Aorta (tissue), 5 donors: ENCODE measurements at regions not wholly inside any gene's neighbourhood (a gene's known extent, or its start where the extent isn't known, plus 50 kb on each side); places are given as distances from the start of the nearest gene placed in this dataset.

Source experiments
- ATAC-seq: fragments of 200-7000 bp; cut with Tn5 transposase; one replicate; pipeline ENCODE4 v1.9.1; 2022; ENCODE audit warnings: moderate library complexity; ENCODE audit not compliant: low FRiP score
- DNase-seq, 2 donors: peaks; one replicate each; pipeline ENCODE4 v3.0.0-alpha.2; 2020
- H3K27ac ChIP-seq, 2 donors: one replicate each; pipeline ENCODE4 v1.5.1; 2013; ENCODE audit warnings: low read length in 2 of 2, mild to moderate bottlenecking in 2 of 2, moderate library complexity in 2 of 2, control low read depth in 1 of 2, inconsistent platforms in 1 of 2, low read depth in 1 of 2
- H3K27me3 ChIP-seq, 2 donors: one replicate each; pipeline ENCODE4 v1.6.1; 2013; ENCODE audit warnings: control low read depth in 1 of 2, low read length in 1 of 2, mild to moderate bottlenecking in 1 of 2, moderate library complexity in 1 of 2; ENCODE audit not compliant: insufficient read depth in 2 of 2, control insufficient read depth in 1 of 2
- H3K36me3 ChIP-seq, 2 donors: one replicate each; pipeline ENCODE4 v1.6.1; 2013; ENCODE audit warnings: control low read depth in 1 of 2, low read length in 1 of 2, mild to moderate bottlenecking in 1 of 2; ENCODE audit not compliant: insufficient read depth in 2 of 2, control insufficient read depth in 1 of 2
- H3K4me1 ChIP-seq, 2 donors: one replicate each; pipeline ENCODE4 v1.6.1; 2013; ENCODE audit warnings: low read length in 2 of 2, control low read depth in 1 of 2, mild to moderate bottlenecking in 1 of 2, moderate library complexity in 1 of 2; ENCODE audit not compliant: insufficient read depth in 2 of 2, control insufficient read depth in 1 of 2
- H3K4me3 ChIP-seq, 2 donors: one replicate each; pipeline ENCODE4 v1.5.1; 2013; ENCODE audit warnings: low read length in 2 of 2, control low read depth in 1 of 2, mild to moderate bottlenecking in 1 of 2
- H3K9me3 ChIP-seq: one replicate; pipeline ENCODE4 v1.6.1; 2013; ENCODE audit warnings: mild to moderate bottlenecking, low read length; ENCODE audit not compliant: control insufficient read depth
- WGBS, 2 donors: extraction: QIAGEN DNeasy Blood & Tissue Kit; methylation state at CpG; one replicate each; pipeline ENCODE4 v1.1.7; 2013; 5-methylcytosine and 5-hydroxymethylcytosine counted together
- intact Hi-C, 2 donors: fragments of 100-400 bp; cut with DNase I; formaldehyde crosslinking; loops; one replicate each; pipeline versions ENCODE4 v1.14.2 to v1.15.0; 2022
- donor health status: healthy with polysubstance abuse.
- donor health status: Bipolar disorder and iron deficiency.
- donor health status: DM: no; HTN: no; CAD: no.
- donor health status: DM: no; HTN: no; CAD: no.
- donor health status: DM: yes; HTN: yes; CAD: no.

DNA sequence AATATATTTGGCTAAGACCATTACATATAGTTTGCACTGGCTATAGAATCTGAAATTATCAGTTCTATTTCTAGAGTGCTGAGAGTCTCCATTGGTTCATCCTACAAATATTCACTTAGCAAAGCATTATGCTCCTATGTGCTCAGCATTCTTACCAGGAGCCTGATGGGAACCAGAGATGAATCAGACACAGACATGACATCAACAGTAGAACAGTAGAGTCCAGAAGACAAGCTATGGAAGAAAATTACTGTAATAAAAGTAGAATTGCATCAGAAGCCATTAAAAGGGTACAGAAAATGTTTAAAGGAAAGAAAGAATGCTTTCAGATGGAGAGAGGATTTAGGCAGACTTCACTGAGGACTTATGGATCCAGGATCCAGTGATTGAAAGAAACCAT, 271.7 kb upstream of the SNX7 start:
- intact Hi-C loops = no loop called here
- no peaks in the 10 kb centered on the region for H3K4me1 ChIP-seq
- no peak for DNase-seq

DNA sequence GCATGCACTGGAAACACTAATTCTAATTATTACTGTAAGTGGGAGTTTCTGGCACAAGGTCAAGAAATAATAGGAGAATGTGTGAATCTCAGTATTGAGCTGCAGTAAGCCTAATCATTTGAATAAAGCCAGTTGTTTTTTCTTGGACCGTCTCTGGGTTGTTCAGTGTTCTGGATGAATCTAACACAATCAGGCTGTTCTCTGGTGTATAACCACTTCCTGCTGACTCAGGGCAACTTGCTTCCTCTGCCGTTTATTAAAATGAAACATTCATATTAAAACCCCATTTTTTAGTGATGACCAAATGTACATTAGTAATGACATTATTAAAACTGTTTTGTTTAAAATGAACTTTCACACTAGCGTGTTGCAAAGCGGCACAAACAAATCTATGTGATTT, 273.1 kb upstream of the SNX7 start:
- no peak overlapping the region for H3K4me3 ChIP-seq
- DNase-seq = no peak

More for the DNA sequence above, 271.7 kb upstream of the SNX7 start:
- Histone ChIP-seq H3K4me3 (no peak overlapping the region), H3K27ac (no peak overlapping the region), H3K9me3 (no peaks in the 10 kb centered on the region), H3K27me3 (no peaks in the 10 kb centered on the region), H3K36me3 (no peaks in the 10 kb centered on the region)
- ATAC-seq = no peak

DNA sequence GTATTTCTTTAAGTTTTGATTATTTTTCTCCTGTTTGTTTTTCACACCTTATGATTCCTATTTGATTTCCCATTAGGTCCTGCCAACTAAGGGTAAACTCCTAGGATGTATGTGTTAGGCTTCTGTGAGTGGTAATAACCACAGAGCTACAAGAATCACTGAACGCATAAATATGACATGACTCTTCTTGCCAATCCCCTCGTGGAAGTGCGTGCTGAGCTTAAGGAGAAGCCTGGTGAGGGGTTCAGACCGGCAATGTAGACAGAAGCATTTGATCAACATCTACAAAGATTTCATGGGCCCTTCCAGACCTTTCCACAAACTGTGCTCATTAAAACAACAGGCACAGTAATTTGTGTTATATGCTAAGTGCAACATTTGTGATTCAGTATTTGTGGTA, 273.8 kb upstream of the SNX7 start:
- ATAC-seq (no peak), DNase-seq (no peak)
- Histone ChIP-seq H3K27ac (no peak overlapping the region), H3K36me3 (no peaks in the 10 kb centered on the region), H3K9me3 (no peaks in the 10 kb centered on the region), H3K27me3 (no peaks in the 10 kb centered on the region), H3K4me1 (no peaks in the 10 kb centered on the region), H3K4me3 (no peak overlapping the region)
- intact Hi-C loops = no loop called here
- 86 to 90% methylated on average over 4 of the region's 4 CpGs for WGBS, 2 donors

More for the DNA sequence above, 273.1 kb upstream of the SNX7 start:
- Histone ChIP-seq H3K9me3 (no peaks in the 10 kb centered on the region), H3K27ac (no peak overlapping the region), H3K4me1 (no peaks in the 10 kb centered on the region), H3K27me3 (no peaks in the 10 kb centered on the region), H3K36me3 (no peaks in the 10 kb centered on the region)
- 40 to 46% methylated on average over 4 of the region's 4 CpGs for WGBS, 2 donors
- intact Hi-C loops = no loop called here
- ATAC-seq = no peak

DNA sequence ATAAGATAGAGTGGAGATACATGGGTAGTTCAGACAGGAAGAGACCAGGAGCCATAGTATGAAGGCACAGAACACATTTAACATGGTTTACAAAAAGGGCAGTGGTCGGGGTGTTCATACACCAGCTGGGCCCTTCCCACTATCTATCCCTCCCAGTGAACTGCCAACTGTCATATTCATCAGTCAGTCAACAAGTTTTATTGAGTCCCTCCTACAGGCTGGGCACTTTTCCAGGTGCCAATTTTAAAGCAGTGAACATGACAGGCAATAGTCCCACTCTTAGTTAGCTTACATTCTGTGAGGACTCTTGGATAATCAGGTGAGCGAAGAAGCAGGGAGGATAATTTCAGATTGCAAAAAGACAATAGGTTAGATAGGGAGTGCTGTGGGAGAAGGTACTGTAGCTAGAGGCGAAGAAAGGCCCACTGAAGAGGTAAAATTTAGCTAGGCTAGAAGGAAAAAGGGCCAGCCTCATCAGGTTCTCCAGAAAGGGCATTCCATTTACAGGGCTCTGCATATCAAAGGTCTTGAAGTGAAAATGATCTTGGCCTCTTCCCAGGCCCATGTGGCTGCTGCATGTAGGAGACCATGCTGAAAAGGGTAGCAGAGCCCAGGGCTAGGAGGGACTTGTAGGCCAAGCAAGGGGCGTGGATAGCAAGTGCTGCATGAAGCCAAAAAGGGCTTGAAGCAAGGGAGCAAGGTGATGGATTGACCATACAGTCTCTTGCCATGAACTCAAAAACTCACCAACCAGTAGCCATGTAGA, 274.7 kb upstream of the SNX7 start:
- Histone ChIP-seq H3K4me3 (no peak overlapping the region), H3K27ac (no peak overlapping the region), H3K4me1 (no peaks in the 10 kb centered on the region), H3K36me3 (no peaks in the 10 kb centered on the region), H3K27me3 (no peaks in the 10 kb centered on the region), H3K9me3 (no peaks in the 10 kb centered on the region)
- no peak for DNase-seq
- WGBS, 2 donors = 84 to 92% methylated on average over 4 of the region's 4 CpGs
- intact Hi-C loops = no loop called here
- no peak for ATAC-seq

DNA sequence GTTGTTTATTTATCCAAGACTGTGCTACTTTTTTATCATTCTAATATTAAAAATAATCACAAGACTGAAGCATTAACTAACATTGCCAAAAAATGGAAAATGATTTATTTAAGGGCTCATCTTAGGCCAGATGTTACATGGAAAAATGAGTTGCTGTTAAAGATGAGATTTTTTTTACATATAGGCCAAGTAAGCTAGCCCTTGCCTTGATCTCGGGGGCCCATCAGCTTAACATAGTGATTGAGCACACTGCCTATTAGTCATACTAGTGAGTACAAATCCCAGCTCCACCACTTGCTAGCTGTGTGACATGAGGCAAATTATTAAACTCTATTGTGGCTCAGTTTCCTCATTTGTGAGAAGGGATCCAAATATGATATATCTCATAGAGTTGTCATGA, 275.9 kb upstream of the SNX7 start:
- Histone ChIP-seq H3K4me1 (no peaks in the 10 kb centered on the region), H3K27ac (no peak overlapping the region), H3K27me3 (no peaks in the 10 kb centered on the region), H3K4me3 (no peak overlapping the region), H3K36me3 (no peaks in the 10 kb centered on the region), H3K9me3 (no peaks in the 10 kb centered on the region)
- intact Hi-C loops = no loop called here
- DNase-seq = no peak
- ATAC-seq = no peak
- WGBS, 2 donors = 50 to 69% methylated on average over 1 of the region's 1 CpG

DNA sequence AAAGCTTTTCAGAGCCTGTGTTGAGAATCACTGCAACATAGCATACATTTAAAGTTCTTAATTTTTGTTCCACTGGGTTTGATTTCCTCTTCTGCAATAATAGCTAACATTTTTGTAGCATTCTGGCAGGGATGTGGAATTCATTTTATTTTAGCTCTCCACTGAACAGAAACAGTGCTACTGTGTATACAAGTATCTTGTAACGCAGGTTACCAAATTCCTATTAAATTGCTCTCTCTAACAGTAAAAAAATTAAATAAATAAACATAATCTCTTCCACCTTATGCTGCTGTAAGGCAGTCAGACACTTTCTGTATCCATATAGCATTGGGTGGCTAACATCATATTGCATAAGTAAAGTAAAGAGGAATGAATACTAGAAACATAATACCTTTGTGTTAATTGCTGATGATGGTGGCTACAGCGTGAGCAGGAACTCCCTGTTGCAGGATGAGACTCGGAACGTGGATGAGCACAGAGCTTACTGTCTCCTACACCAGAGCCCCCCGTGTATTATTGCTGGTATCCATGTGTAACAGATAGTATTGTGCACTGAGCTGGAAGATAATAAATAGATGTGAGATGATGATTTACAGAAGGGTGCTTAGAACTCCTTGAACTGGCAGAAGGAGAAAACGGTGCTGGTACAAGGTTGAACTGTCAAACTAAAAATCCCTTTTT, 276.9 kb upstream of the SNX7 start:
- H3K4me3 ChIP-seq = no peak overlapping the region
- H3K9me3 ChIP-seq = no peaks in the 10 kb centered on the region
- H3K27me3 ChIP-seq = no peaks in the 10 kb centered on the region
- WGBS, 2 donors = 56 to 67% methylated on average over 6 of the region's 6 CpGs
- intact Hi-C loops = no loop called here
- no peak for DNase-seq
- H3K36me3 ChIP-seq = no peaks in the 10 kb centered on the region
- no peaks in the 10 kb centered on the region for H3K4me1 ChIP-seq
- no peak for ATAC-seq
- no peak overlapping the region for H3K27ac ChIP-seq

DNA sequence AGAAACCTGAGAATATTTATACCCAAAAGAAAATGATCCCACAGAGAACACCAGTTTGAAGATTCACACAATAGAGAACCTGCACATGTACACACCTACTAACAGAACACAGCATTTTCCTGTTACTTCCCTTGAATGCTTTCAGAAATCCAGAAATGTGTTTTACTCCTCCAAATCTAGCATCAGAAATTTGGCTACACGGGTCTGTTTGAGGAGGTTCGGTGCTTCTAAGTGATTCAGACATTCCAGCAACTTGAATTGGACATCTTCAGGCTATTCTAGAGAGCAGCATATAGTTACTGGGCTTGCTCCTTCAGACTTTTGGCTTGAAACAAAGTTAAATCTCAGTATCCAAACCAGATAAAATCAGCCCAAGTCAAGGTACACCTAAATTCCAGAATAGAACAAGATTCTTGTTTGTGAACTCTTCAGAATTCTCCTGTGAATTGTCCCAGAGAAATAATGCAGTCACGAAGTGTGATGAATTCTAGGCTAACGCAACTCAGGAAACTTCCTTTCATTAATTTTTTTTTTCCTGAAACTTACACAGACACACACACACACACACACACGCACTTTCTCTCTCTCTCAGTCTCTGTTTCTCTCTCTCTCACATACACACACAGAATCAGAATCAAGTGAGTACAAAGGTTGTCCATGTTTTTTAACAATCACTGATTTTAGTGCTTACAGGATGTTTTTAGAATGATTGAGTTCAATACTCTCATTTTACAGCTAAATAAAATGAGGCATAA, 278.4 kb upstream of the SNX7 start:
- 35 to 50% methylated on average over 5 of the region's 5 CpGs for WGBS, 2 donors
- Histone ChIP-seq H3K4me3 (no peak overlapping the region), H3K4me1 (no peaks in the 10 kb centered on the region), H3K27ac (no peak overlapping the region), H3K36me3 (no peaks in the 10 kb centered on the region), H3K27me3 (no peaks in the 10 kb centered on the region), H3K9me3 (no peaks in the 10 kb centered on the region)
- intact Hi-C loops = no loop called here
- DNase-seq = no peak
- ATAC-seq = no peak

DNA sequence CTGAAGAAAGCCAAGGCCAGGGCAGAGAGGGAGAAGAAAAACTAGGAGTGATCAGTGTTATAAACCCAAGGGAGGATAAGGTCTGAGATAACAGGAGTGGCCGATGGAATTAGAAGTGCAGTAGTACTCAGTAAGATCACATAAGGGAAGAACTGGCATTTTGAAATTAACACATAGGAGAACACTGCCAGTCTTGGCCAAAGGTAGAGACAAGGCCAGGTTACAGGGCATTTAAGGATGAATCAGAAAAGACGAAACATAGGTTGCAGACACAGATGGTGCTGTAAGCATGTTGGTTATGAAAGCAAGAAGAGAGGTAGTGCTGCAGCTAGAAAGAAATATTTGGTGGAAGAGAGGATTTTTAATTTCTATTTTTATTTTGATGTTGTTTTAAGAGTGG, 278.9 kb upstream of the SNX7 start:
- ATAC-seq (no peak), DNase-seq (no peak)
- no peaks in the 10 kb centered on the region for H3K27me3 ChIP-seq
- intact Hi-C loops = no loop called here
- no peaks in the 10 kb centered on the region for H3K9me3 ChIP-seq
- no peak overlapping the region for H3K27ac ChIP-seq
- no peaks in the 10 kb centered on the region for H3K36me3 ChIP-seq
- no peak overlapping the region for H3K4me3 ChIP-seq
- H3K4me1 ChIP-seq = no peaks in the 10 kb centered on the region
- 85 to 87% methylated on average over 2 of the region's 2 CpGs for WGBS, 2 donors
